ENCODE measurements at regions not wholly inside any gene's neighbourhood (a gene's known extent, or its start where the extent isn't known, plus 50 kb on each side); places are given as distances from the start of the nearest gene placed in this dataset.

DNA sequence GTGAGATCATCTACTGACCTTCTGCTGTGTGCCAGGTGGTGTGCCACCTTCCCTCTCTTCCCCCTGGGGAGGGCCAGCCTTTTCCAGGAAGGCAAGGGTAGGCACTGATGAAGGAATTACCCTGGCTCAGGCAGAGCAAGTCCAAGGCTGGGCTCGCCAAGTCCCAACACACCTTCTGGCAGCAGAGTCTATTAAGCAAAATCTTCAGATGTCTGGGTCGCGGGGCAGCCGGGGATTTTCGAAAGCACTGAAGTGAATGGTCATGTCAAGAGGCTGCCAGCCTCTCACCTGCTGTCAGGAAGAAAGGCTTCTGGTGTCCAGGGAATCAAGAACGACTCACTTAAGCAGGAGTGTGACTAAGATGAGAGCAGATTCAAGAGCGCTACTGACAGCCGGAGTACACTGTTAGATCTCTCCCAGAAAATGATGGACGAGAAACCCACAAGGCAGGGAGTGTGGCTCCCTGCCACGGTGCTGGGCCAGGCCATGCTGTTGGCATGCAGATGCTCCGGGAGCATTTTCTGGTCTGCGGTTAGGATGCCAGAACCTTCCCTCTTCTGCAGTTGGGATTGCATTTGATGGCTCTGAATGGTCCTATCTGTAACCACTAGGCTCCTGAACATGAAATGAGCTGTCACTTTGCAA lies 479.8 kb downstream of the SHQ1 start:
- no peak for DNase-seq

DNA sequence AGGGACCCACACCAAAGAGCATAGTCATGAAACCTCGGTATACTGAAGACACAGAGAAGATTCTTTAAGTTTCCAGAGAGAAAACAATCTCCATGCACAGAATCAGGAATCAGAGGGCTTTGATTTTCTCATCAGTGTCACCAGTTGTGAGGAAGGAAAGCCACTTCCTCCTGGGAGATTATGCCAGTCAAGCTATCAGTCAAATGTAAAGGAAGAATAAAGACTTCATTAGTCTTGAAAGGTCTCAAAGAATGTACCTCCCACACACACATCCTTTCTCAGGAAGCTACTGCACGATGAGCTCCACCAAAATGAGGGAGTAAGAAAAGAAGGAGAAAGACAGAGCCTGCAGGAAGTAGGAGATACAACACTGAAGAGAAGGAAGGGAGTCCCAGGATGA lies 486.3 kb downstream of the SHQ1 start:
- no peak for DNase-seq

DNA sequence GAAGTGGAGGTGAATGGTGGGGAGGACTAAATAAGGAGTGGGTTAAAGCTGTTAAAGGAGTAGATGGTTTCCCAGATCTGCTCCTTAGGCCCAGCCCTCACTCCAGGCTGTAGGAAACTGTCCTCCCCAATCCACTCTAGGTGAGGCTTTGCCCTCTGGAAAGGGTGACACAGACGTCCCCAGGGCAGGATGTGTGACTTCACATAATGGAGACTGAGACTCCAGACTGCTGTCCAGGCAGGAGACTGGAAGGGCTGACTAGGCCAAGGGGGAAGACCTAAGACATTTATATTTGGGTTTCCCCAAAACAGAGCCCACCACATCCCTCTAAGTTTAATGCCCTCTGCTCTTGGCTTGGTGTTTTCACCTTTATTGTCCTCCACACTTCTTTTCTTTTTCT lies 488.5 kb downstream of the SHQ1 start:
- DNase-seq = no peak

DNA sequence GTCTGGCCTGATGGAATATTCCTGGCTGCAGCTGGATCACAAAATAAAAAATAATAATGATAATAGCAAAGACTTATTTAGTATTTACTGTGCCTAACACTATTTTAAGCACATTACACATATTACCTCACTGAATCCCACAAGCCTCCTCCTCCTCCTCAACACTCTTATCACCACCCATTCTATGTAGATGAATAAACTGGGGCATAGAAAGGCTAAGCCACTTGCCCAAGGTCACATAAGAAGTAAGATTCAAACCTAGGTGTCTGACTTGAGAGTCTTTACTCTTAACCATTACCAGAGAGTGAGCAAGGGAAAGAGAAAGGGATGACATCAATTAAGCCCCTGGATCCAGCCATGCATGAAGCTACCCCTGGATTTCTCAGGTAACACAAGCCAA lies 493.1 kb downstream of the SHQ1 start:
- no peak for DNase-seq

DNA sequence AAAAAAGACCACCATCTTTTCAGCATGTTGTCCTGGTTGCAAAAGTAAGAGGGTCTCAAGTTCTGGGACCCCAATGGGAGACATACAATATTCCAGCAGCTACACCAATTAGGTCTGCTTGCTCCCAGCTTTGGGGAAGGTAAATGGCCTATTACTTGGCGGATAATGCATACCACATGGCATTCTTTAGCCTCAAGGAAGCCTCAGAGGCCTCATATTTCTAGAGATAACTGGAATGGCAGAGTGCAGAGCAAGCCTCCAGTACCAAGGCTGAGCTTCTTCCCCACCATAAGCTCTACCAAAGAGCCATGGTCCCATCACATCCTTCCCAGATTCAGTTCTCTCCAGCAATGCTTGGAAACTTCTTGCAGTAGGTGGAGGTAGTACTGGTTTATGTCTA lies 493.8 kb downstream of the SHQ1 start:
- DNase-seq = no peak

DNA sequence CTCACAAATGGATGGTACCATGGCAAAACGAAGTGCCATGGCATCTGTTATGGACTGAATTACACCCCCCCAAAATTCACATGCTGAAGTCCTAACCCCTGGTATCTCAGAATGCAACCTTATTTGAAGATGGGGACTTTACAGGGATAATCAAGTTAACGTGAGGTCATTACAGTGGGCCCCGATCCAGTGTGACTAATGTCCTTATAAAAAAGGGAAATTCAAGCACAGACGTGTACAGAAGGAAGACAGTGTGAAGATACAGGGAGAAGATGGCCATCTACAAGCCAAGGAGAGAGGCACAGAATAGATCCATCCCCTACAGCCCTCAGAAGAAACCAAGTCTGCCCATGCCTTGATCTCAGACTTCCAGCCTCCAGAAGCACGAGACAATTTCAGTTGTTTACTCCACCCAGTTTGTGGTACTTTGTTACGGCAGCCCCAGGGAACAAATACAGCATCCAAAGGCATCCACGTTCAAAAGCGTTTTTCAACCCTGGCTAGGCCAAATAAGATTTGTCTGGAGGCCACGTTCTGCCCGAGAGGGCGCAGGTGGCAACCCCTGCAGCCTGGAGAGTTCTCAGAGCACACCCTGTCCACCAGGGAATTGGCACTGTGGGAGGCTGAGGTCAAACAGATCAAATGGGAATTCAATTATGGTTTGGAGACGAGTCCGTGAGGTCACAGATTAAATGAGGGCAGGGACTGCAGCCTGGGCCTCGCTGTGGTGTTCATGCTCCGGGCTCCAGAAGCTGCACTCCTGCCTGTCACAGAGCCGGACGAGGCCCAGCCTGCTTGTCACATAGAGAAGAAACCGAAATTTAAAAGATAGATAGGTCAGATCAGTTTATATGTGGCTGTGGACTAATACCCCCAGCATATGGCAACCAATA lies 494.8 kb downstream of the SHQ1 start:
- no peak for DNase-seq

DNA sequence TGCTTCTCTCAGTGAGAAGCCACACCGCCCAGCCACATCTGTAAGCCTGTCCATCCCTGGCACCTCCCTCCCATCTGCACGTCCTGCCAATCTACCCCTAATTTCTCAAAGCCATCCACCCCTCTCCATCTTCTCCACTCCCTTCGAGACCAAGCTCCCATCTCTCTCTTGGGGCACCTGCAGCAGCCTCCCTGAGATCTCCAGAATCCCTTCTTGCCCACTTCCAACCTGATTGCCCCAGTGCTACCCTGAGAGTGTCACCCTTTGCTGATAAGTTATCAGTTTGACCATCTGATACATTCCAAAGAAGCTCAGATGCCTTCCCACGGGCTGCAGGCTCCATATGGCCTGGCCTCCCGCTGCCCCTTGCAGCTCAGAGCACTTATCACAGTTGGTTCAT lies 496.1 kb downstream of the SHQ1 start:
- no peak for DNase-seq

DNA sequence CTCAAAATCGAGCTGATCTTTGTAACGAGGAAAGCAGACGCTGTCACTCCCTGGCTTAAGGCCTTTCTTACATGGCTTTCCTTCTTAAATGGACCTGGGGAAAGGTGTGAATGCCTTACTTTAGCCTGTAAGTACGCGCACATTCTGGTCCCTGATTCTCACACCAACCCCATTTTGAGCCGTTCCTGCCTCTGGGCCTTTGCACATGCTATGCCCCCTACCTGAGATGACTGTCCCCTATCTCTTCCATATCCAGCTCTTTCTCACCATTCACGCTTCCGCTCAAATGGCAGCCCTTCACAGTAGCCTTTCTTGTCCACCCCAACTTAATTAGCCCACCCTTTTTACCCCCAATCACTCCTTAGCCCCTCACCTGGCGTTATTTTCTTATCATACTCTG lies 496.7 kb downstream of the SHQ1 start:
- no peak for DNase-seq

DNA sequence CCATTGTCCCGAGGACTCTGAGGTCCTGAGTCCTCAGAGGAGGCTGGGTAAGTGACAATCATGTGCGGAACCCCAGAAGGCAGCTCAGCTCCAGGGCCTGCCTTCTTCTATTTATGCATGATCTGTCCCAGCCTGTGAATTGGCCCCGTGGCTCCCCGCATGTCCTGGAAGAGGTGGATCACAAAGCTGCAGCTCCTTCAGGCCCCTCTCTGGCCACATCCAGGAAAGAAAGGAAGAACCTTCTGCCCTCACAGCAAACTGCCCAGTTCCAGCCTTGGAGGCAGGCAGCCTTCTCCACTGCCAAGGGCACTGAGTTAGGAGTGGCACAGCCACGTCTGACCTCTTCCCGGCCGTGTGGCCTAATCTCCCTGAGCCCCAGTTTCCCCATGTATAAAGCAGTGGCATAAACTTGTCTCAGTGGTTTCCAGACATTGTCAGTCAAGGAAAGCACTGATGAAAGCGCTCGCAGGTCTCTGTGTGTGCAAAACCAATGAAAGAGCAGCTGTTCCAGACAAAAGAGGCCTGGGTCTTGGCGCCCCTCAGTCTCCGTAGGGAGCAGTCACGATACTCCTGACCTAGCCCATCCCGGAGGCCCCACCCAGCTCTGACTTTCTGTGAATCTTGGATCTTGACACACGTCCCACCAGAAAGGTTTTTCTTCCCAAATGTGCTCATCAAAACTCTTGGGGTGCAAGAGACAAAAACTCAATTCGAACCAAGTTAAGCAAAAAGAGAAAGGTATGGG lies 497.3 kb downstream of the SHQ1 start:
- DNase-seq = no peak

DNA sequence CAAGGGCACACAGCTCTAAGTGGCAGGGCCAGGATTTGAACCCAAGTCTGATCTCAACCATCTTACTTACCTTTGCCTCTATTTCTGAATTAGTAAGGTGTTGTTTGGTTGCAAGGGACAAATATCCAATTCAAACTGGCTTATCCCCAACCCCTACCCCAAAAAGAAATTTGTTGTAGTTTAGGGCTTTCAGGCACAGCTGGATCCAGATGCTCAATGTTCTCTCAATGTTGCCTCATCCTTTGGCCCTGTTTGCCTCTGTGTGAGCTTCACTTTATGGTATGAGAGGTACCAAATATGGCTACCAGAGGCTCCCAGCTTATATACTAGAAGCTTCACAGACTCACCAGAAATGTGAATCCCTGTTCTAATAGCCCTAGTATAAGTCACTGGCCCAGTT lies 499.9 kb downstream of the SHQ1 start:
- no peak for DNase-seq

DNA sequence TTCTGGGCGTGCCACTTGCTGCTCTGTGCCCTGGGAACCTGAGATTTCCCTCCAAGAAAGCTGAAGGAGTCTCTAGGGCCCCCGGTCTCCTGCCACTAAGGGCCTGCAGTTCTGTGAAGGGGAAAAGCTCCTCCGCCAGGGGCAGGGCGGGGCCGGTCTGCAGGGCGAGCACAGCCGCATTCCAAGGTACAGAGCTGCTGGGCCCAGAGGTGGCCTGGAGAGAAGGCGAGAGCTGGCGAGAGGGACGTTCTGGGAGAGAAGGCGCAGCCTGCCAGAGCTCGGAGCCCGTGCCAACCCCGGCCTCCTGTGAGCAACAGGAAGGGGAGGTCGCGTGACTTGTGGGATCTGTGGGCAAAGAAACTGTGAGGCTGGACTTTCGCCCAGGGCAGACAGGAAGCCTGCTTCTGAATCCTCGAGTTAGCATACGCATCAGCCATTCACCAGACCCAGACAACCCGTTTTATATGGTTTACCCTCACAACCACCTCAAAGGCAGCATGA lies 500.4 kb downstream of the SHQ1 start:
- DNase-seq = peak; percentile 19

DNA sequence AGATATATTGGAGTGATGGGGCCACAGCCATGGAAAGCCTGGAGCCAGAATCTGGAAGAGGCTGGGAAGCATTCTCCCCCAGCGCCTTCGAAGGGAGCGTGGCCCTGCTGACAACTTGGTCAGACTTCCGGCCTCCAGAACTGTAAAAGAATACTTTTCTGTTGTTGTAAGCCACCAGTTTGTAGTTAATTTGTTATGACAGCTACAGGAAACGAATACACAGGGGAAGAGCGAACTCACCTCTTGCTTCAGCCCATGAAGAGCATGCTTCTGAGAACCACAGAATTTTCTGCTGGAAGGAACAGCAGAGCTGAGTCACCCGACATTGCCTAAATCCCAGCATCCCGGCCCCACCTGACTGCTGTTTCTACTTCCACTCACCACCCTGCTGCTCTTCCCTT lies 501.7 kb downstream of the SHQ1 start:
- peak; percentile 29 for DNase-seq

DNA sequence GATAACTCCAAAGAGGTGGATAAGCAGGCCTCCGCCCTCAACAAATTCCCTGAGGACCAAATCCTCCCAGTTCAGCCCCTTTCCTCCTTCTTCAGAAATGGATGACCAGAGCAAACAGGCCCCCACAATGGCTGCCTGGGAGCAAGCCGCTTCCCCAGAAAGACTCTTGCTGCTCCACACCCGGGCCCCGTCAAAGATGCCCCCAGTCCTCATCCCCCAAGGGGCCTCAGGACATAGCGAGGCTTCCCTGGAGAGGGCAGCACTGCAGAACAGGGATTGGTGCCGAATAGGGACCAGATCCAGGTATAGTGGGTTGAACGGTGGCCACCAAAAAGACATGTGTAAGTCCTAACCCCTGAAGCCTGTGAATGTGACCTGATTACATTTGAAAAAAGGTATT lies 502.3 kb downstream of the SHQ1 start:
- no peak for DNase-seq

DNA sequence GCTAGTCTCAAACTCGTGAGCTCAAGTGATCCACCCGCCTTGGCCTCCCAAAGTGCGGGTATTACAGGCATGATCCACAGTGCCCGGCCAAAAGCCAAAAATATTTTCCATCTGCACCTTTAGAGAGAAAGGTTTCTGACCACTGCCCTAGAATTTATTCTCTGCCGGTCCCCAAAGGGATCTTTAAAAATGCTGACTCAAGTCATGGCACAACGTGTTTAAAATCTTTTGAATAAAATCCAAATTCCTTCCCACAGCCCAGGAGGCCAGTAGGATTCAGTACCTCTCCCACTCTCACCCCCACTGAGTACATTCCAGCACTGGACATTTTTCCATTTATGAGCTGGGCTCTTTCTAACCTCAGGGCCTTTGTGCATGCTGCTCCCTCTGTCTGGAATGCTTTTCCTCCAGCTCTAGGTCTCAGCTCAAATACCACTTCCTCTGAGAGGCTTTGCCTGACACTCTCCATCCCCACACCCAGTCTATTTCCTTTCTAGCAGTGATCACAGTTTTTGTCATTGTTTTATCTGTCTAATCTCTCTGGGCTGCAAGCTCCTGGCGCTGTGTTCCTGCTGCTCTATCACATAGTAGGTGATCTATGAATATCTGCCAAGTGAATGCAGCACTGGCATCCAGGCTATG lies 502.9 kb downstream of the SHQ1 start:
- DNase-seq = no peak

DNA sequence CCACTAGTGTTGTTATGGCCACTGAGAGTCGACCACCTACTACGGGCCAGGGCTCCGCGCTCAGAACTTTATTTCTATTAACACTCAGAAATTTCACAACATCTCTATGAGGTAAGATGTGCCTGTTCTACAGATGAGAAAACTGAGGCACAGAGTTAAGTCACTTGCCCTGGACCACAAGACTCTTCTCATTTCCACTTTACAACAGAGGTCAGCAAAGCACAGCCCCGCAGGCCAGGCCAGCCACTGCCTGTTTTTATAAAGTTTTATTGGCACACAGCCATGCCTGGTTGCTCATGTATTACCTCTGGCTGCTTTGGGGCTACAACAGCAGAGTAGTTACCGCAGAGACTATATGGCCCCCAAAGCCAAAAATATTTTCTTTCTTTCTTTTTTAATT lies 503.6 kb downstream of the SHQ1 start:
- no peak for DNase-seq

DNA sequence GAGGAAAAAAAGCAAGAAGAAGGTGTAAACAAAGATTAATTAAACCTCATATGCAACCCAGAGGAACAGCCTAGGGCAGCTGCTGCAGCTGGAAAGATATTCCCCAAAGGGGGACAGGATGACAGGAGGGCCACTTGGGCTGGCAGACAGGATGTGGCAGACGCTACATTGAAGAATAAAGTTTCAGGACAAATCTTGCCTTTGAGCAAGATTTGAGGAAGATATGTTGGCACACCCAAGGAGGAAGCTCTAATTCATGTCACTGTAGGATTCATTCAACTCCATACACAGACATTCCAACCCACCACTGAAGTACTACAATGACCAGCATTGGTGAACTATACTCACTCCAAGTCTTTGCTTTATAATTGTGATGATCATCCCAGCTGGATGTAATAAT lies 504.0 kb downstream of the SHQ1 start:
- no peak for DNase-seq

DNA sequence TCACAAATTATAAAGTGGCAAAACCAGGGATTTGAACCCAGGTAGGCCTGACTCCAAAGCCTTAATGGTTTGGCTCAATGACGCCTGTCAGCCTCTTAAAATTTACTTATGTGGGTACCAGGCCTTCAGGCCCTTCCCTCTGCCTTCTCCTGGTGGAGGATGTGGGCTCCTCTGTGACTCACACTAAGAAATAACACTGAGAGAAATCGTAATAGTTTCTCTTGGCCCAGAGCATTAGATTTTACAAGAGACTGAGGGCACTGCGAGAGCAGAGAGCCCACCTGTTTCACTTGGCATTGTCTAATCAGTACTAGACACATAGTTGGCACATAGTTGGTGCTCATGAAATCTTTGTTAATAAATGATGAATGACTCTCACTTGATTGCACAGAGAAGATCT lies 505.2 kb downstream of the SHQ1 start:
- DNase-seq = no peak

DNA sequence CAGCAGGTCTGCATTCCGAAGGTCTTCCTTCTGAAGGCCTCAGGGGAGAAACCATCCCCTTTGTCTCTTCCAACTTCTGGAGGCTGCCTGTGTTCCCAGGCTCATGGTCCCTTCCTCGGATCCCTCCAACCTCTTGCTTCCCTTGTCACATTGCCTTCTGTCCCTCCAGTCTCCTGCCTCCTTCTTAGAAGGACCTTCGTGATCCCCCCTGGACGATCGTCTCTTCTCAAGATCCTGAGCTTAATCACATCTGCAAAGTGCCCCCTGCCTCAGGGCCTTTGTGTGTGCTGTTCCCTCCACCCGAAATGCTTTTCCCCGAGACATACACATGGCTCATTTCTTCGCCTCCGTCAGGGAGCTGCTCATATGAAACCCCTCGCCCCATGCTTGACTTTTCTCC lies 505.8 kb downstream of the SHQ1 start:
- no peak for DNase-seq

DNA sequence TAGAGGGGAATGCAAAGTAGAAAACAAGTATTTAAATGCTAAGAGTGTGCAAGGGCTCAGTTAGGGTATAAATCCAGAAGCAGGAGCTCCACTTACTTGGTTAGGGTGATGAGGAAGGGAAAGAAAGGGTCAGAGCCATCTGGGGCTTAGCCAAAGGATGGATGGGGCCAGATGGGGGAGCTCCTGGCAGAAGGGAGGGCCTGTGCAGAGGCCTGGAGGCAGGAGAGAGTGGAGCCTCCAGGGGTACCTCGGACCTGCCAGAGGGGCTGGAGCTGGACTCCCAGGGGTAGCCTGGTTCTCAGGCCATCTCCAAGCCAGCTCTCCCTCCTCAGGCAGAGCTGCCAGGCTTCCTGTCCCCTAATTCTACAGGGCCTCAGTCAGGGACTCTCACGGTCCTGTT lies 506.3 kb downstream of the SHQ1 start:
- no peak for DNase-seq

DNA sequence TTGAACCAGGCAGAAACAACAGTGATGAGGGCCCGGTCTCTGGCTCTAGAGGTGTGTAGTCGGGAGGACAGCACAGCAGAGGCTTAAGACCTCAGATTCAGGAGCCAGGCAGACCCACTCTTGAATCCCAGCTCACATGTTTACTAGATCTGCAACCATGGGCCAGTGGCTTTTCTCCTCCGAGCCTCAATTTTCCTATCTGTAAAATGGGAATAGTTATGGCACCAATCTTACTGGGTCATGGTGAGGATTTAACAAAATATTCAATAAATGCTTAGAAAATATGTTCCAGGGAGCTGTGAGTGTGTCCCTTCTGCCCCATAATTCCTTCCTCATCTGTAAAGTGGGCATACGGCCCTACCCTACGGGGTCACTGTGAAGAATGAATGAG lies 506.9 kb downstream of the SHQ1 start:
- no peak for DNase-seq

DNA sequence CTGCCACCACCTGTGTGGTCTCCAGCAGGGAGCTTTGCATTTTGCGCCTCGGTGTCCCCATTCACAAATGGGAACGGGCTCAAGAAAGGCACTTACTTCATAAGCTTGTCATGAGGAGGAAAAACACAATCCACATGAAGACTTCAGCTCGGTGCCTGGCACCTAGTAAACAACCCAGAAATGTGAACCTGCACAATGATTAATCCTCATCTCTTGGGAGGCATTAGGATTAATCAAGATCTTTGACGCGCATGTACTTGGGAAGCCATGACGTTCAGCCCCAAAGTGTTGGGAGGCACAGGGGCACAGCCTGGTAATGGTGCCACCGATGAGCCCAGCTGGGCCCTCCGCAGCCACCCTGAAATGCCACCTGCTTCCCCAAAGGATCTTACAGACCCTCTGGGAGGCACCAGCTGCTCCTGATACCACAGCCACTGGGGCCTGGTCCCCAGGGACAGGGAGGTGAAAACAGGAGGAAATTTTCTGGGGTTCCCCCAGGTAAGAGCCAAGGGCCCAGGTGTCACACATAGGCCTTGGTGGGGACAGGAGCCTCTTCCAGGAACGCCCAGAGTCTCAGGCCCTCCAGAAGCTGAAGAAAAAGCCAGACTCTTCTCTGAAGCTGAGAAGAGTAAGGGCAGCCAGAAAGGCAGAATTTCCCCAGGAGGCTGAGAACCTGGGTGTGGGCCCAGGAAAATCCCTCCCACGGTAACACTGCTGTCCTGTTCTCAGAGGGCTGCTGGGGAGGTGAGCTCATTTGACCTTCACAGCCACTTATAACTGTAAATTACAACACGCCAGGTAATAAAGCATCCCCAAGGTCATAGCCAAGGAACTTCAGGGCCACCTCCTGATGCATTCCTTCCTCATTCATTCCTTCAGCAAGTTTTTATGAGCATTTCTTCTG lies 507.5 kb downstream of the SHQ1 start:
- no peak for DNase-seq

DNA sequence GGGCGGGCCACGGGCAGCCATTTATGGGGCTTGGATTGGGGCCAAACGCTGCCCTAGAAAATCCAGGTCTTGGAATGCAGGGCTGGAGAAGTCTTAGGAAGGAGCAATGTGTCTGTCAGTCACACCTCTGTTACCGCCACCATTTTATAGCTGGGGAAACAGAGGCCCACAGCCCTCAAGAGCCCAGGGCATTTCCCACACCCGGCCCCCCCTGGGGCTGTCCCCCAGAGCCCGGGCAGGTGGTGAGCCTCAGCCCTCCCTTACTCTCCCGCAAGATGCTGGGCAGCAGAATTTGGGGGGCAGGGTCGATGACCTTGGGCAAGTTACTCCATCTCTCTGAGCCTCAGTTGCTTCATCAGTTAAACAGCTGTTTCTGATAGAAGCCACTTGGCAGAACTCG lies 508.2 kb downstream of the SHQ1 start:
- DNase-seq = no peak
